Breast epithelium (tissue), 4 donors: ENCODE measurements at regions not wholly inside any gene's neighbourhood (a gene's known extent, or its start where the extent isn't known, plus 50 kb on each side); places are given as distances from the start of the nearest gene placed in this dataset.

Experiments used
- DNase-seq, 2 donors: peaks; one replicate each; pipeline ENCODE4 v3.0.0-alpha.2; 2019; ENCODE audit warnings: low spot score in 2 of 2
- H3K27ac ChIP-seq, 2 donors: fragments of 200-600 bp; sonication (generic) in 1 of 2; one replicate each; pipeline ENCODE4 v1.5.1; 2016 to 2019; ENCODE audit warnings: mild to moderate bottlenecking in 1 of 2
- H3K27me3 ChIP-seq, 2 donors: fragments of 200-600 bp; sonication (generic) in 1 of 2; one replicate each; pipeline versions ENCODE4 v1.5.1 to v1.6.0; 2017 to 2019; ENCODE audit warnings: control low read depth in 1 of 2, mild to moderate bottlenecking in 1 of 2
- H3K36me3 ChIP-seq: fragments of 200-600 bp; one replicate; pipeline ENCODE4 v1.5.1; 2019
- H3K4me1 ChIP-seq, 2 donors: fragments of 200-600 bp; sonication (generic); one replicate each; pipeline ENCODE4 v1.5.1; 2016 to 2019; ENCODE audit warnings: control low read depth in 1 of 2
- H3K4me3 ChIP-seq, 3 donors: fragments of 200-600 bp; sonication (generic); 1 replicate in 2 of 3; 2 replicates in 1 of 3; pipeline ENCODE4 v1.5.1; 2016 to 2019; ENCODE audit warnings: mild to moderate bottlenecking in 3 of 3, moderate library complexity in 2 of 3
- H3K9me3 ChIP-seq, 2 donors: fragments of 200-600 bp; sonication (generic) in 1 of 2; one replicate each; pipeline ENCODE4 v1.5.1; 2016 to 2019; ENCODE audit warnings: control low read depth in 1 of 2
- CTCF ChIP-seq, 3 donors: fragments of 450-650 bp; IDR thresholded peaks; one replicate each; pipeline ENCODE4 v1.5.1; 2016 to 2017; ENCODE audit warnings: antibody characterized with exemption in 3 of 3, mild to moderate bottlenecking in 3 of 3, moderate library complexity in 3 of 3
- POLR2A ChIP-seq: fragments of 450-650 bp; IDR thresholded peaks from one replicate; pipeline ENCODE4 v1.6.1; 2016; ENCODE audit warnings: antibody characterized with exemption, mild to moderate bottlenecking, moderate library complexity
- POLR2AphosphoS5 ChIP-seq, 3 donors: sonication (generic); formaldehyde crosslinking; IDR thresholded peaks; one replicate each; pipeline ENCODE4 v1.6.1; 2017; ENCODE audit warnings: antibody characterized with exemption in 3 of 3
- intact Hi-C: fragments of 100-400 bp; cut with DNase I; formaldehyde crosslinking; loops from one replicate; pipeline ENCODE4 v1.15.1; 2023; ENCODE audit warnings: low total_unique reads

- no peaks in the 10 kb centered on the region for H3K27me3 ChIP-seq
- TF ChIP-seq POLR2A (no peak), CTCF (IDR thresholded peaks at IDR 0.05) (no peak), POLR2AphosphoS5 (IDR thresholded peaks at IDR 0.05) (no peak)
- no peaks in the 10 kb centered on the region for H3K36me3 ChIP-seq
- no peak overlapping the region for H3K4me3 ChIP-seq
- H3K27ac ChIP-seq, result no peak overlapping the region
- no peak for DNase-seq
- H3K4me1 ChIP-seq, result no peaks in the 10 kb centered on the region
- intact Hi-C loops, result no loop called here
- no peaks in the 10 kb centered on the region for H3K9me3 ChIP-seq
These were observed 1022.0 kb upstream of the TMEM132C start for GRCh38 chr12:127245009-127245408.

- intact Hi-C loops, result no loop called here
- no peaks in the 10 kb centered on the region for H3K27me3 ChIP-seq
- no peak for DNase-seq
- H3K4me3 ChIP-seq, result no peak overlapping the region
- H3K9me3 ChIP-seq, result no peaks in the 10 kb centered on the region
- H3K4me1 ChIP-seq, result no peaks in the 10 kb centered on the region
- H3K36me3 ChIP-seq, result no peaks in the 10 kb centered on the region
- no peak overlapping the region for H3K27ac ChIP-seq
- TF ChIP-seq CTCF (IDR thresholded peaks at IDR 0.05) (no peak), POLR2A (no peak), POLR2AphosphoS5 (IDR thresholded peaks at IDR 0.05) (no peak)
These were observed 1021.5 kb upstream of the TMEM132C start for GRCh38 chr12:127245437-127245836.

- intact Hi-C loops, result no loop called here
These were observed 1019.0 kb upstream of the TMEM132C start for GRCh38 chr12:127247937-127248336.

GRCh38 chr12:127249428-127249827, 1017.5 kb upstream of the TMEM132C start:
- Histone ChIP-seq H3K9me3 (no peaks in the 10 kb centered on the region), H3K27me3 (no peaks in the 10 kb centered on the region), H3K27ac (no peak overlapping the region), H3K4me3 (no peak overlapping the region), H3K4me1 (no peaks in the 10 kb centered on the region), H3K36me3 (no peaks in the 10 kb centered on the region)
- no peak for TF ChIP-seq CTCF (IDR thresholded peaks at IDR 0.05)
- no peak for TF ChIP-seq POLR2A
- no peak for TF ChIP-seq POLR2AphosphoS5 (IDR thresholded peaks at IDR 0.05)
- intact Hi-C loops, result no loop called here
- DNase-seq, result no peak

More at GRCh38 chr12:127247937-127248336, 1019.0 kb upstream of the TMEM132C start:
- Histone ChIP-seq H3K9me3 (no peaks in the 10 kb centered on the region), H3K36me3 (no peaks in the 10 kb centered on the region), H3K27me3 (no peaks in the 10 kb centered on the region), H3K4me3 (no peak overlapping the region), H3K4me1 (no peaks in the 10 kb centered on the region), H3K27ac (no peak overlapping the region)
- no peak for TF ChIP-seq CTCF (IDR thresholded peaks at IDR 0.05)
- TF ChIP-seq POLR2A, result no peak
- no peak for TF ChIP-seq POLR2AphosphoS5 (IDR thresholded peaks at IDR 0.05)
- DNase-seq, result no peak

GRCh38 chr12:127253797-127254327, 1013.1 kb upstream of the TMEM132C start:
- Histone ChIP-seq H3K36me3 (no peaks in the 10 kb centered on the region), H3K4me1 (no peaks in the 10 kb centered on the region), H3K27me3 (no peaks in the 10 kb centered on the region), H3K9me3 (no peaks in the 10 kb centered on the region), H3K4me3 (no peak overlapping the region), H3K27ac (no peak overlapping the region)
- no peak for DNase-seq
- TF ChIP-seq CTCF (IDR thresholded peaks at IDR 0.05) (no peak), POLR2AphosphoS5 (IDR thresholded peaks at IDR 0.05) (no peak), POLR2A (no peak)
- intact Hi-C loops, result no loop called here
